GM12872 (cell line): ENCODE measurements at regions not wholly inside any gene's neighbourhood (a gene's known extent, or its start where the extent isn't known, plus 50 kb on each side); places are given as distances from the start of the nearest gene placed in this dataset.

Experiments used
- CTCF ChIP-seq: IDR thresholded peaks from 3 replicates; pipeline ENCODE4 v1.5.1; 2011; ENCODE audit warnings: low read depth, mild to moderate bottlenecking, low read length, moderate library complexity; ENCODE audit not compliant: insufficient read depth

GRCh38 chr13:72657379-72657778, 70.0 kb downstream of the MZT1 start:
- TF ChIP-seq CTCF = no peak

DNA sequence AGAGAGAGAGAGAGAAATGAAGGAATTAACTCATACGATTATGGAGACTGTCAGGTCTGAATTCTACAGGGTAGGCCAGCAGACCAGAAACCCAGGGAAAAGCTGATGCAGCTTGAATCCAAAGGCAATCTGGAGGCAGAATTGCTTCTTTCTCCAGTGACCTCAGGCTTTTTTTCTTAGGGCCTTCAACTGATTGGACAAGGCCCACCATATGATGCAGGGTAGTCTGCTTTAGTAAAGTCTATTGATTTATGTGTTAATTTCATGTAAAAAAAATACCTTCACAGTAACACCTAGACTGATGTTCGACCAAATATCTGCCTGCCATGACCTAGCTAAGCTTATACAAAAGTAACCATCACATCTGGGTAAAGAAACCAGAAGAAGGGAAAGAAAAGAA, 71.1 kb downstream of the MZT1 start:
- TF ChIP-seq CTCF = no peak

DNA sequence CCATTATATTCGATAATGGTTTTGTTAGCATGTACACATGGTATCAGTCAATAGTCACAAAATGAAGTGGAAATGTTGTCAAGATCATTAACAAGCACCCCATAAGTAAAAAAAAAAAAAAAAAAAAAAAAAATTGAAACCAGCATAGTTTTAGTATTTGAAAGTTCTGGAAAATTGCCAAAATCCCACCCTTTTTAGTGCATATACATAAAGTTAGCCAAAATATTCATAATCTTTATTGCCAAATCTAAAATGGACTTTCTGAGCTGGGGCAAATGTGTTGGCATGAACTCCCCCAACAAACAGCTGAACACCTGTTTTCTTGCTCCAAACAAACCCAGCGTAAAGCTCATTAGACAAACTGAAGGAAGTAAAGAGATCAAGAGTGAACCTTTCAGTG, 73.9 kb downstream of the MZT1 start:
- TF ChIP-seq CTCF = no peak

- TF ChIP-seq CTCF = no peak
Observed at GRCh38 chr13:72652681-72653080, 74.7 kb downstream of the MZT1 start.

GRCh38 chr13:72651144-72651543, 76.3 kb downstream of the MZT1 start:
- TF ChIP-seq CTCF = peak; percentile 23; the same call in 2 of the 3 replicates

DNA sequence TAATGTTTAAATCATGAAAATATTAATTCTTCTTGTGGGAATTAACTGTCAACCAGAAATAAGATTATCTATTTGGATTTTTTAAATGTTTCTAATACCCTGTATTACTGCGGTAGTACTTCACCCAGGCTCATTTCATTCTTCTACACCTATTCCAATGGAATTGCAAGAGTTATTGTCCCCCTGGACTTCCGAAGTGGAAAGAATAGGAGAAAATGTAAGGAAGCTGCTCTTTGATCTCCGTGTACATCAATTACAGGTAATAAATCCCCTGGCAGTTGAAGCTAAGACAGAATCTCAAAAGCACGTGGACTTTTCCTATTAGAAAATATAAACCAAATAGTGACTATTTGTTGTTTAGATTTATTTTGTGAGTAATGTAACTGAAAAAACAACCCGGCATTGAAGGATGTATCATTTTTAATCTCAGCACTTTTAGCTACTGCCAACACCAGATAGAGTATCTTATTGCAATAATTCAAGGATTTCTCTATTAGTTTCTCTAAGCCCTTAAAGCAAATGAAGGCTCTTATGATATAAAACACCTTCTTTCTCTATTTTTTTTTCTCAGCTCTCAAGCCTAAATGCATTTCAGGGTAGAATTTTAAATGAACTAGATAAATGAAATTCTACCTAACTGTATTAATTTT, 77.3 kb downstream of the MZT1 start:
- no peak for TF ChIP-seq CTCF

GRCh38 chr13:72648513-72649065, 78.8 kb downstream of the MZT1 start:
- TF ChIP-seq CTCF = no peak
